T-cell (primary cell): ENCODE measurements at regions not wholly inside any gene's neighbourhood (a gene's known extent, or its start where the extent isn't known, plus 50 kb on each side); places are given as distances from the start of the nearest gene placed in this dataset.

ENCODE experiments used
- ATAC-seq, 4 experiments: fragments of 200-7000 bp in 3 of 4; fragments of 150-1000 bp in 1 of 4; cut with Tn5 transposase; replicated peaks in 1 of 4; 1 replicate in 3 of 4; 2 replicates in 1 of 4; pipeline ENCODE4 v1.10.0; 2021; ENCODE audit warnings: moderate library complexity in 3 of 4, mild to moderate bottlenecking in 2 of 4, moderate number of reproducible peaks in 1 of 4
- CTCF ChIA-PET, 2 donors: fragments of 300-600 bp; sonication (Branson Sonifier 250); formaldehyde crosslinking; loops; one replicate each; lab custom pipeline; 2022; ENCODE audit warnings: antibody characterized with exemption in 2 of 2; lab: Charles Lee
- POLR2A ChIA-PET, 2 donors: fragments of 300-600 bp; sonication (Branson Sonifier 250); formaldehyde crosslinking; loops; one replicate each; lab custom pipeline; 2022; ENCODE audit warnings: antibody characterized with exemption in 2 of 2; lab: Charles Lee
- DNase-seq, 35 experiments: peaks; one replicate each; pipeline versions ENCODE4 v3.0.0 to v3.0.0-alpha.2; 2013 to 2023
- H3K27ac ChIP-seq: one replicate; pipeline ENCODE4 v1.5.1; 2013; ENCODE audit warnings: low read length
- H3K27me3 ChIP-seq, 2 experiments: replicated peaks in 1 of 2; 1 replicate in 1 of 2; 2 replicates in 1 of 2; pipeline versions ENCODE4 v1.6.1 to v1.7.0; 2013; ENCODE audit warnings: low read length in 1 of 2, mixed read lengths in 1 of 2; ENCODE audit not compliant: control insufficient read depth in 2 of 2, insufficient read depth in 2 of 2; ENCODE audit errors: extremely low read depth in 1 of 2
- H3K36me3 ChIP-seq, 2 donors: 1 replicate in 1 of 2; 2 replicates in 1 of 2; pipeline versions ENCODE4 v1.6.1 to v1.7.0; 2013; ENCODE audit warnings: low read length in 1 of 2; ENCODE audit not compliant: control insufficient read depth in 2 of 2, insufficient read depth in 1 of 2; ENCODE audit errors: extremely low read depth in 1 of 2
- H3K4me1 ChIP-seq, 2 experiments: 1 replicate in 1 of 2; 2 replicates in 1 of 2; pipeline versions ENCODE4 v1.6.1 to v1.7.0; 2013; ENCODE audit warnings: low read length in 2 of 2, mixed read lengths in 1 of 2; ENCODE audit not compliant: insufficient read depth in 2 of 2, control insufficient read depth in 1 of 2; ENCODE audit errors: extremely low read depth in 1 of 2
- H3K4me3 ChIP-seq, 2 donors: 1 replicate in 1 of 2; 2 replicates in 1 of 2; pipeline versions ENCODE4 v1.5.1 to v1.7.0; 2013; ENCODE audit warnings: mild to moderate bottlenecking in 2 of 2, low read length in 1 of 2, moderate library complexity in 1 of 2; ENCODE audit not compliant: control insufficient read depth in 1 of 2; ENCODE audit errors: extremely low read depth in 1 of 2
- H3K9me3 ChIP-seq: 2 replicates; pipeline ENCODE4 v1.7.0; 2013
- H3K27ac Mint-ChIP-seq, 2 donors: one replicate each; pipeline ENCODE4 v1.8.0; 2020 to 2021; ENCODE audit warnings: mild to moderate bottlenecking in 2 of 2, mixed read lengths in 2 of 2
- H3K27me3 Mint-ChIP-seq, 2 donors: one replicate each; pipeline ENCODE4 v1.8.0; 2021 to 2022; ENCODE audit warnings: mixed read lengths in 2 of 2
- H3K36me3 Mint-ChIP-seq: one replicate; pipeline ENCODE4 v1.8.0; 2021; ENCODE audit warnings: mixed read lengths
- H3K4me1 Mint-ChIP-seq, 3 donors: one replicate each; pipeline ENCODE4 v1.8.0; 2020 to 2022; ENCODE audit warnings: mixed read lengths in 3 of 3, mild to moderate bottlenecking in 1 of 3
- H3K4me3 Mint-ChIP-seq, 3 donors: one replicate each; pipeline ENCODE4 v1.8.0; 2020 to 2022; ENCODE audit warnings: mild to moderate bottlenecking in 3 of 3, mixed read lengths in 3 of 3, moderate library complexity in 3 of 3
- H3K9me3 Mint-ChIP-seq, 3 donors: one replicate each; pipeline ENCODE4 v1.8.0; 2020 to 2022; ENCODE audit warnings: mixed read lengths in 3 of 3
- WGBS: methylation state at CpG from one replicate; pipeline ENCODE4 v1.1.5; 2013; ENCODE audit warnings: missing lambda C conversion rate; ENCODE audit not compliant: insufficient coverage; 5-methylcytosine and 5-hydroxymethylcytosine counted together

- no peaks in the 10 kb centered on the region for H3K4me1 ChIP-seq
- ChIA-PET POLR2A (no interaction called here), CTCF (no interaction called here)
- H3K36me3 Mint-ChIP-seq = no peaks in the 10 kb centered on the region
- no CpG with 5 or more reads among the region's 1 CpG for WGBS
- no peaks in the 10 kb centered on the region for H3K9me3 ChIP-seq
- peaks cover 0 to 11% (median 3%) of the 10 kb centered on the region in 3 donors for H3K9me3 Mint-ChIP-seq
- no peaks in the 10 kb centered on the region for H3K4me1 Mint-ChIP-seq
- H3K27ac Mint-ChIP-seq = no peak overlapping the region
- no peaks in the 10 kb centered on the region for H3K27me3 Mint-ChIP-seq
- no peak overlapping the region for H3K27ac ChIP-seq
- H3K27me3 ChIP-seq = no peaks in the 10 kb centered on the region
- H3K36me3 ChIP-seq = no peaks in the 10 kb centered on the region
- DNase-seq = no peak
- no peak for ATAC-seq
- H3K4me3 ChIP-seq = no peak overlapping the region
- no peak overlapping the region for H3K4me3 Mint-ChIP-seq
Observed at GRCh38 chr2:138103156-138103555, 138.9 kb downstream of the HNMT start.

DNA sequence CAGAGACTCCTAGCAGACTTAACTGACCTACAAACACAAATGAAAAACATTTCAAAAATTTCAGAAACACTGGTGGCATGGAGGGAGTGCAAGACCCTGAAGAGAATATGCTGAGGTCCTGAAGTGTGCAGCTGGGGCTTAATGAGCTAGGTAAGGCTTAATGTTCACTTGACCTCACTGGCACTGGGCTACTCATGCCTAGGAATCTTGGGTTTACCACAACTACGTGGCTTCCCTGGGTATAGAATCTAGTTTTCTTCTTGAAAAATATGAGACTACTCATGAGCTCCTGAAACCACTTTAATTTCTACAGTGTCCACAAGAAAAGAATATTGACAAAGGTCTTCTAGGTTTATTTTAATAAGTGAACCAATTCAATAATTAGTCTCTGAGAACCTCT, 139.8 kb downstream of the HNMT start:
- H3K4me3 ChIP-seq = no peak overlapping the region
- no peaks in the 10 kb centered on the region for H3K36me3 ChIP-seq
- H3K9me3 Mint-ChIP-seq = peaks cover 0 to 3% (median 3%) of the 10 kb centered on the region in 3 donors
- CTCF ChIA-PET = no interaction called here
- no CpG with 5 or more reads among the region's 1 CpG for WGBS
- H3K4me3 Mint-ChIP-seq = no peak overlapping the region
- no peak overlapping the region for H3K27ac Mint-ChIP-seq
- H3K4me1 Mint-ChIP-seq = no peaks in the 10 kb centered on the region
- H3K36me3 Mint-ChIP-seq = no peaks in the 10 kb centered on the region
- no peaks in the 10 kb centered on the region for H3K9me3 ChIP-seq
- no peaks in the 10 kb centered on the region for H3K4me1 ChIP-seq
- POLR2A ChIA-PET = no interaction called here
- no peaks in the 10 kb centered on the region for H3K27me3 Mint-ChIP-seq
- H3K27me3 ChIP-seq = no peaks in the 10 kb centered on the region
- ATAC-seq (no peak), DNase-seq (no peak)
- H3K27ac ChIP-seq = no peak overlapping the region

GRCh38 chr2:138105358-138105757, 141.1 kb downstream of the HNMT start:
- no peak for DNase-seq
- H3K27ac ChIP-seq = no peak overlapping the region
- CTCF ChIA-PET = interaction anchor here in 1 of 2 donors (0.6 kb wide), 2 partner anchors 74 to 1700 kb away, joined by 3 read pairs; no protein-coding TSS in a partner anchor
- Mint-ChIP-seq H3K4me1 (no peaks in the 10 kb centered on the region), H3K4me3 (no peak overlapping the region), H3K27me3 (no peaks in the 10 kb centered on the region), H3K27ac (no peak overlapping the region), H3K9me3 (no peaks in the 10 kb centered on the region), H3K36me3 (no peaks in the 10 kb centered on the region)
- no peak overlapping the region for H3K4me3 ChIP-seq
- no CpG with 5 or more reads among the region's 1 CpG for WGBS
- no peaks in the 10 kb centered on the region for H3K9me3 ChIP-seq
- no peak for ATAC-seq
- no peaks in the 10 kb centered on the region for H3K27me3 ChIP-seq
- no peaks in the 10 kb centered on the region for H3K36me3 ChIP-seq
- POLR2A ChIA-PET = no interaction called here
- no peaks in the 10 kb centered on the region for H3K4me1 ChIP-seq

- Histone ChIP-seq H3K27me3 (no peaks in the 10 kb centered on the region), H3K27ac (no peak overlapping the region), H3K4me1 (no peaks in the 10 kb centered on the region), H3K4me3 (no peak overlapping the region), H3K36me3 (no peaks in the 10 kb centered on the region), H3K9me3 (no peaks in the 10 kb centered on the region)
- Mint-ChIP-seq H3K4me3 (no peak overlapping the region), H3K27ac (no peak overlapping the region), H3K27me3 (no peaks in the 10 kb centered on the region), H3K4me1 (no peaks in the 10 kb centered on the region), H3K9me3 (peaks cover 0 to 6% (median 0%) of the 10 kb centered on the region in 3 donors), H3K36me3 (no peaks in the 10 kb centered on the region)
- POLR2A ChIA-PET = no interaction called here
- CTCF ChIA-PET = no interaction called here
- no peak for DNase-seq
- no CpG with 5 or more reads among the region's 1 CpG for WGBS
- ATAC-seq = no peak
Observed at GRCh38 chr2:138106606-138107005, 142.3 kb downstream of the HNMT start.

DNA sequence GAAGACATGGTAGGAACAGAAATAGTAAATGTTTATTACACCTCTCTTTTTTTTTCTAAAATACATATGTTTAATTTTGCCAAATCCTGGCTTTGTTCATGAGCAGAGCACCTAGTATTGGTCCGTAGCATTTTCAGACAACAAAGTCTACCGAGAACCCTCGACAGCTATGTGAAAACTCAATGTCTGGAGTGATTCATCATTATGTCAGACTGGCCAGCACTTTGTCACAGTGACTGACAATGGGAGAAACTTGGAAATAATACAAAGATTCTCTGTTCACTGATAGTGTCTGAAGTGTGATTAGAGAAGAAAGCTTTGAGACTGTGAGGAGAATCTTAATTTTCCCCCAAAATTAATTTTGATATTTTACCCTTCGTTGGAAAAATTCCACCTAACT, 143.0 kb downstream of the HNMT start:
- no peak for DNase-seq
- H3K27ac ChIP-seq = no peak overlapping the region
- ChIA-PET CTCF (no interaction called here), POLR2A (no interaction called here)
- no peaks in the 10 kb centered on the region for H3K27me3 ChIP-seq
- H3K4me1 ChIP-seq = no peaks in the 10 kb centered on the region
- WGBS = 87% methylated on average over 3 of the region's 4 CpGs
- Mint-ChIP-seq H3K27ac (no peak overlapping the region), H3K4me1 (no peaks in the 10 kb centered on the region), H3K9me3 (peaks cover 0 to 6% (median 0%) of the 10 kb centered on the region in 3 donors), H3K4me3 (no peak overlapping the region), H3K27me3 (no peaks in the 10 kb centered on the region), H3K36me3 (no peaks in the 10 kb centered on the region)
- H3K36me3 ChIP-seq = no peaks in the 10 kb centered on the region
- ATAC-seq = no peak
- no peaks in the 10 kb centered on the region for H3K9me3 ChIP-seq
- H3K4me3 ChIP-seq = no peak overlapping the region

DNA sequence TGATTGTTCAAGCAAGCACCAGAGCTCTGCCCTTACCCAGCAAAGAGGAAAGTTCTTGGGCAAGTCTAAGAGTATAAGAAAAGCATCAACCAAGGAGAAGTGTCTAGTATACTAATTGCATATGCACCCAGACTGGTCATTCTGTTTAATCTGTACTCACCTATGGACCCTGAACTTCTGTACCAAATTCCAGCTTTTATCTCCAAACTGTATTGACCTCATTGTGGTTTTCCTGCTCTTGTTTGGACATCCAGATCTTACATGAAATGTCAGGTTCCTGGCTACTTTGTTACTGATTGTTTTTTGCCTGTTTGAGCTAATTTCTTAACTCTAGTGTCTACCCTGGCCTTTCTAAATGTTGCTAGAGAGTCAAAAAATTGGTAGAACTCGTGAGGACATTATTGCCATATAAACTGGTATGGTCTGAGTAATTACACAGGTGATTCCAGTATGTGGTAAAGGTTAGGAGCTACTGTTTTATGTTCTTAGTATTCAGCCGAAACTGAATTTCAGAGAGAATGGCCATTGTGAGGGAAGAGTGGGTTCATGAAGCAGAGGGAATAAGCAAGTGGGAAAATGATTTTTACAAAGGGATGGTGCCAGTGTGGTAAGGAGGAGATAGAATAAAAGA, 146.3 kb downstream of the HNMT start:
- H3K36me3 ChIP-seq = no peaks in the 10 kb centered on the region
- H3K4me3 Mint-ChIP-seq = no peak overlapping the region
- H3K27me3 Mint-ChIP-seq = no peaks in the 10 kb centered on the region
- H3K27me3 ChIP-seq = no peaks in the 10 kb centered on the region
- no peaks in the 10 kb centered on the region for H3K36me3 Mint-ChIP-seq
- H3K4me1 ChIP-seq = no peaks in the 10 kb centered on the region
- H3K9me3 Mint-ChIP-seq = peaks cover 0 to 12% (median 0%) of the 10 kb centered on the region in 3 donors
- CTCF ChIA-PET = no interaction called here
- POLR2A ChIA-PET = no interaction called here
- no peak overlapping the region for H3K27ac ChIP-seq
- H3K27ac Mint-ChIP-seq = no peak overlapping the region
- DNase-seq (no peak), ATAC-seq (no peak)
- no peaks in the 10 kb centered on the region for H3K4me1 Mint-ChIP-seq
- whole genome bisulfite sequencing = 41% methylated on average over 2 of the region's 2 CpGs
- no peak overlapping the region for H3K4me3 ChIP-seq
- H3K9me3 ChIP-seq = no peaks in the 10 kb centered on the region

DNA sequence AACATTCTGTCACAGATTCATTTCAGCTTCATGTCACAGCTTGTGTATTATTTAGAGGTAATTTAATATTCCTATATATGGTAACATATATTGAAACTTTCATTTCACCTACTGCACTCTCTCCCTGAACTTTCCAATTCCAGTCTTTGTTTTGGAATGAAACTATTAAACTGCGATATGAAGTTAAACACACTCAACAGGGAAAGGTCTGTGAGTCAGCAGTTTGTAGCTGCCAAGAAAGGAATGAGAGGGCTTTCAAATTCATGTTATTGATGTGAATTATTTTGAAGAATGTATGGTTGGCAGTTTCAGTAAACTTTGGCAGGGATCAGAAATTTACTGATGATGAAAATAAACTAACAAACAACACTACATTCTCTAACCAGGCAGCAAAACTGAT, 148.3 kb downstream of the HNMT start:
- H3K27ac ChIP-seq = no peak overlapping the region
- no peaks in the 10 kb centered on the region for H3K36me3 ChIP-seq
- Mint-ChIP-seq H3K27ac (no peak overlapping the region), H3K36me3 (no peaks in the 10 kb centered on the region), H3K4me3 (no peak overlapping the region), H3K9me3 (peaks cover 0 to 12% (median 0%) of the 10 kb centered on the region in 3 donors), H3K27me3 (no peaks in the 10 kb centered on the region), H3K4me1 (no peaks in the 10 kb centered on the region)
- no peaks in the 10 kb centered on the region for H3K9me3 ChIP-seq
- DNase-seq (no peak), ATAC-seq (no peak)
- no peaks in the 10 kb centered on the region for H3K27me3 ChIP-seq
- WGBS = no CpG with 5 or more reads among the region's 1 CpG
- no peak overlapping the region for H3K4me3 ChIP-seq
- H3K4me1 ChIP-seq = no peaks in the 10 kb centered on the region
- ChIA-PET POLR2A (no interaction called here), CTCF (no interaction called here)
